HG03521 (cell line): ENCODE measurements at regions not wholly inside any gene's neighbourhood (a gene's known extent, or its start where the extent isn't known, plus 50 kb on each side); places are given as distances from the start of the nearest gene placed in this dataset.
"Not testable (repeated sequence)": the region's sequence is repeated elsewhere in the genome, so short reads cannot be mapped to it uniquely, and the experiment has no call there.

ENCODE experiments used
- ATAC-seq: cut with Tn5 transposase; IDR thresholded peaks from one replicate; pipeline ENCODE4 v1.9.1; 2021; ENCODE audit warnings: mild to moderate bottlenecking, moderate library complexity; ENCODE audit not compliant: unreplicated experiment

- no peak for ATAC-seq
Measured at GRCh38 chr5:118220556-118221195, 767.7 kb downstream of the DTWD2 start.

GRCh38 chr5:118211606-118212005 lies 776.7 kb downstream of the DTWD2 start:
- ATAC-seq = no peak

GRCh38 chr5:118208031-118208453 lies 780.3 kb downstream of the DTWD2 start:
- no peak for ATAC-seq

GRCh38 chr5:118199801-118200200 lies 788.5 kb downstream of the DTWD2 start:
- no peak for ATAC-seq

- ATAC-seq = no peak
Measured at GRCh38 chr5:118196229-118196628, 792.1 kb downstream of the DTWD2 start.

DNA sequence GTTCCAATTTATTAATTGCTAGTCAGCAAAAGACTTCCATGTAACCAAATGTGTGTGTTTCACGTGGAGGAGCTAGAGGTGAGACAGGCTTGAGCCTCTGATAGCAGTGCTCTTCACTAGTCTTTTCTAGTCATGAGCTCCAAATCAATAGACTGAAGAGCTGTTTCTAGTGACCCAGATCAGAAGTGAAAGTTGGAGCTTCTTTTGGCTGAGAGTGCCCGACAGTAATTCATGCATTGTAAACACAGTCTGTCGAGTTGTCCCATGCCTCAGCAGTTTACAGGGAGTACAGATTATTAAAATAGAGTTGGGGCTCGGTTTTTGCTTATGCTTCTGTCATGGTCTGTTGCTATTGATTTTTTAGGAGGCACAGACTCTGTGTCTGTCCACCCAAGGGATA lies 793.1 kb downstream of the DTWD2 start:
- no peak for ATAC-seq

- no peak for ATAC-seq
Measured at GRCh38 chr5:118193194-118193905, 795.0 kb downstream of the DTWD2 start.

GRCh38 chr5:118185018-118185417 lies 803.3 kb downstream of the DTWD2 start:
- ATAC-seq = no peak

GRCh38 chr5:118176146-118176545 lies 812.2 kb downstream of the DTWD2 start:
- no peak for ATAC-seq

DNA sequence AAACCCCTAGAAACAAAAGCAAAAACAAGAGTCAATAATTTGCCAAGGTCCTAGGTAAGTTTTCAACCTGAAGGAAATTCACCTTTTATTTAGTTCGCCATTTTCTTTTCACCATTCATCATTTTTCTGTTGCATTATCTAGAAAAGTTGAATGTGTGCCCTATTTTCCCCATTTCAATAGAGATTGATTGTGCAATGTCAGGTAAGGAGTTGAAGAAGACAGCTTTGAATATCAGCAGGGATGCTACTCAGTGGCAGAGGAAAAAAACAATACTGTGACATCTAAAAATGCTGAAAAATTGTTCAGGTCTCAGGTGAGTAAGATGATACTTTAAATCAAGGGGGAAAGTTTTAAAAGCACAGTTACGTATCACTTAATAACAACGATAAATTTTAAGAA lies 813.7 kb downstream of the DTWD2 start:
- no peak for ATAC-seq

- ATAC-seq = no peak
Measured at GRCh38 chr5:118173340-118173739, 815.0 kb downstream of the DTWD2 start.

GRCh38 chr5:118165619-118166018 lies 822.7 kb downstream of the DTWD2 start:
- no peak for ATAC-seq

DNA sequence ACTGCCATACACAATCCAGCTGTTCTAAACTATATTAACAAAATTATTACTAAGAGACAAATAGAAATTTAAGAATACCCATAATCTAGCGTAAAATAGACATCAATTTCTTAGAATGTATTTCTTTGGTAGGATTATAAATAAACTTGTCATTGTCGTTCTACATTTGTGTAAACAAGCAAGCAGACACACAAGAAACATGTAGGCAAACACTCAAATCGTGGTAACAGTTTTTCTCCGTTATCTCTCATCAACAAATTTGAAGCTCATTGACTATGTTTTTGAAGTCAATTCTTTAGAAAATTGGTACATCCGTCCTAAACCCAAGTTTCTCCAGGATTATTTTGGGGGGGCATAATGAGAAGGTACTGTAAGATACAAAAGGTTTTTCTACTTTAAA lies 832.2 kb downstream of the DTWD2 start:
- ATAC-seq = no peak

DNA sequence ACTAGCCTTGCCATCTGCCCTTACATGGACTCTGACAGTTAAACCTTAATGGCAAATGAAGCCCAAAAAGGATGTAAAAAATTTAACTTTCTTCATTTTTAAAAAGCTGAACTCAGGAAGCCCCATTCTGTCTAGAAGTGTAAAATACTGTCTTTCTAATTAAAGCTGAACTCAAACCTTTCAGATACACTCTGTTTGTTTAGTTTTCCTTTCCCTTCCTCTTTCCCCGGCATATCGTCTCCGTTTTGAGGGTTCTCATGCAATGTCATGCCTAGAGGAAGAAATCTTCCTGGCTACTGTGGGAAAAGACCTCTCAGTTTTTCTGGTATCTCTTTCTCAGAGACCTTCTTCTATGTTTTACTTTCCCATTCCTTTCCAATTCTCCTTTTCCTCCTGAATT lies 841.5 kb downstream of the DTWD2 start:
- no peak for ATAC-seq

- ATAC-seq = no peak
Measured at GRCh38 chr5:118144540-118144939, 843.8 kb downstream of the DTWD2 start.

DNA sequence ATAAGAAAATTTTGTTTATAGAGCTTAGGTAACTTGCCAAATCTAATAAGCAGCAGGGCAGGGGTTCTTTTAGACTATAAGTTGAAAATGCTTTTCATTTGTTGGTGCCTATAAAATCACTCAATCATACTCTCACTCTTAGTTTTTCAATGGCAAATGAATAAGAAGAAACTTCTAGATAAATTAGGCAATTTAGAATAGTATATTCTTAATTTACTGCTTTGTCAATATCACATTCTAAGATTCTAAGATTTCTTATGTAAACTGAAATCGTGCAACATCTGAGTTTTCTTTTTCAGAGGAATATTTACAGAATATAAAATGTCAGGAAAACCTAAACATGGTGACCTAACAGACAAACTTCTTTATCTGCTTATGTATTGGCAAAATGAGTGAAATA lies 849.0 kb downstream of the DTWD2 start:
- no peak for ATAC-seq

DNA sequence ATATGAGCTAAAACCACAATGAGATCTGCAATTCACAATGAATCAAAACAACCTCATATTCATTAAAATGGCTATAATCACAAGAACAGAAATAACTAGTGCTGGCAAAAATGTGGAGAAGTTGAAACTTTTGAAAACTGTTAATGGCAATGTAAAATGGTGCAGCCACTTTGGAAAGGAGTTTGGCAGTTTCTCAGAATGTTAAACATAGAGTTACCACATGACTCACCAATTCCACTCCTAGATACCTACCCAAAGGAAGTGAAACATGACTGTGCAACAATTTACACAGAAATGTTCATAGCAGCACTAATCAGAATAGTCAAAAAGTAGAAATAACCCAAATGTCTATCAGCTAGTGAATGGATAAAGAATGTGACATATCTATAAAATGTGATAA lies 862.2 kb downstream of the DTWD2 start:
- no peak for ATAC-seq

DNA sequence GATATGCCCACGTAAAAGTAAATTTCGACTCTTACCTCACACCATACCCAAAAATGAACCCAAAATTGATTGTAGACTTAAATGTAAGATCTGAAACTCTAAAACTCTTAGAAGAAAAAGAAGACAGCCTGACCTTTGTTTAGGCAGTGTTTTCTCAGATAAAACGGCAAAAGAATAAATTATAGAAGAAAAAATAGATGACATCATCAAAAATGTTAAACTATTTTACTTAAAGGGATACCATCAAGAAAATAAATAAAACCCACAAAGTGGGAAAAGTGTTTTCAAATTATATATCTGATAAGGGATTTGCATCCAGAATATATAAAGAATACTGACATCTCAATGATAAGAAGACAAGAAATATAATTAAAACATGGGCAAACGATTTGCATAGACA lies 862.7 kb downstream of the DTWD2 start:
- no peak for ATAC-seq

- no peak for ATAC-seq
Measured at GRCh38 chr5:118121258-118121657, 867.1 kb downstream of the DTWD2 start.

- ATAC-seq = no peak
Measured at GRCh38 chr5:118115791-118116190, 872.6 kb downstream of the DTWD2 start.

- ATAC-seq = no peak
Measured at GRCh38 chr5:118111956-118112355, 876.4 kb downstream of the DTWD2 start.

DNA sequence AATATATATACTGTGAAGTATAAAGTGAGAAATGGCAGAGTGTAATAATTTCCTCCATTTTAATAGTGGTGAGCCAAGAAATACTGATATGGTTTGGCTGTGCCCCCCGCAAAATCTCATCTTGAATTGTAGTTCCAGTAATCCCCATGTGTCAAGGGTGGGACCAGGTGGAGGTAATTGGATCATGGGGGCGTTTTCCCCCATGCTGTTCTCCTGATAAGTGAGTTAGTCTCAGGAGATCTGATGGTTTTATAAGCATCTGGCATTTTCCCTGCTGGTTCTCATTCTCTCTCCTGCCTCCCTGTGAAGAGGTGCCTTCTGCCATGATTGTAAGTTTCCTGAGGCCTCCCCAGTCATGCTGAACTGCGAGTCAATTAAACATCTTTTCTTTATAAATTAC lies 881.1 kb downstream of the DTWD2 start:
- not testable (repeated sequence) for ATAC-seq

- ATAC-seq = no peak
Measured at GRCh38 chr5:118098716-118099115, 889.6 kb downstream of the DTWD2 start.
